ENCODE measurements at regions not wholly inside any gene's neighbourhood (a gene's known extent, or its start where the extent isn't known, plus 50 kb on each side); places are given as distances from the start of the nearest gene placed in this dataset.

DNA sequence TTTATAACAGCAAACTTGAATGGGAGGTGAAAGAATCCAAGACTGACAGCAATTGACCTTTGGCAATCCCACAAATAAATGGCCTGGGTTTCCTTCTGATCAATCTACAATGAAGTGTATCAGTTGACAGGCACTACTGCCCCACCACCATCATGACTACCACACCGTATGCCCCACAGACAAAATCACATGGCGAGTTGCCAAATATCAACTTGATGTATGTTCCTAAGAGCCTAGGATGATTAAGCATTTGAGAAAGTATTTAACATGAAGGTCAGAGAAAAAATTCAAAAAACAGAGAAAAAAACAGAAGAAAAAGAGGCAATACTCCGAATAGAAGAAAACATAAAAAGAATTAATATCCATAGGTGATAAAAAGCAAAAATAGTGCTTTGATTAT is 215.9 kb upstream of the STAC start:
- TF ChIP-seq, protein P1, sequence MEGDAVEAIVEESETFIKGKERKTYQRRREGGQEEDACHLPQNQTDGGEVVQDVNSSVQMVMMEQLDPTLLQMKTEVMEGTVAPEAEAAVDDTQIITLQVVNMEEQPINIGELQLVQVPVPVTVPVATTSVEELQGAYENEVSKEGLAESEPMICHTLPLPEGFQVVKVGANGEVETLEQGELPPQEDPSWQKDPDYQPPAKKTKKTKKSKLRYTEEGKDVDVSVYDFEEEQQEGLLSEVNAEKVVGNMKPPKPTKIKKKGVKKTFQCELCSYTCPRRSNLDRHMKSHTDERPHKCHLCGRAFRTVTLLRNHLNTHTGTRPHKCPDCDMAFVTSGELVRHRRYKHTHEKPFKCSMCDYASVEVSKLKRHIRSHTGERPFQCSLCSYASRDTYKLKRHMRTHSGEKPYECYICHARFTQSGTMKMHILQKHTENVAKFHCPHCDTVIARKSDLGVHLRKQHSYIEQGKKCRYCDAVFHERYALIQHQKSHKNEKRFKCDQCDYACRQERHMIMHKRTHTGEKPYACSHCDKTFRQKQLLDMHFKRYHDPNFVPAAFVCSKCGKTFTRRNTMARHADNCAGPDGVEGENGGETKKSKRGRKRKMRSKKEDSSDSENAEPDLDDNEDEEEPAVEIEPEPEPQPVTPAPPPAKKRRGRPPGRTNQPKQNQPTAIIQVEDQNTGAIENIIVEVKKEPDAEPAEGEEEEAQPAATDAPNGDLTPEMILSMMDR (IDR thresholded peaks at IDR 0.05; ENCODE audit: low read depth, low read length): no peak
- TF ChIP-seq, protein P2, sequence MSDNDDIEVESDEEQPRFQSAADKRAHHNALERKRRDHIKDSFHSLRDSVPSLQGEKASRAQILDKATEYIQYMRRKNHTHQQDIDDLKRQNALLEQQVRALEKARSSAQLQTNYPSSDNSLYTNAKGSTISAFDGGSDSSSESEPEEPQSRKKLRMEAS (IDR thresholded peaks at IDR 0.05; ENCODE audit: low read depth, low read length): no peak
